AG04449 (cell line): ENCODE measurements at regions not wholly inside any gene's neighbourhood (a gene's known extent, or its start where the extent isn't known, plus 50 kb on each side); places are given as distances from the start of the nearest gene placed in this dataset.

Experiments
- CTCF ChIA-PET: fragments of 350-600 bp; formaldehyde crosslinking; extraction: SDS; loops from one replicate; lab custom pipeline; 2021; ENCODE audit warnings: antibody characterized with exemption; lab: Yijun Ruan, JAX
- POLR2A ChIA-PET: fragments of 400-600, 350-600 bp; formaldehyde crosslinking; extraction: SDS; loops from one replicate; lab custom pipeline; 2020; ENCODE audit warnings: antibody characterized with exemption, inconsistent platforms; lab: Yijun Ruan, JAX
- DNase-seq: peaks from one replicate; pipeline ENCODE4 v3.0.0-alpha.2; 2010; ENCODE audit warnings: low read depth, low spot score
- H3K4me3 ChIP-seq: 2 replicates; pipeline ENCODE4 v1.5.1; 2011; ENCODE audit warnings: low read depth, mild to moderate bottlenecking, control low read depth, low read length
- CTCF ChIP-seq: IDR thresholded peaks from one replicate; pipeline ENCODE4 v1.5.1; 2011; ENCODE audit warnings: mild to moderate bottlenecking, moderate library complexity, low read length, control low read depth, inconsistent platforms; ENCODE audit not compliant: insufficient read depth; ENCODE audit errors: missing control alignments

- ChIA-PET POLR2A (no interaction called here), CTCF (no interaction called here)
- TF ChIP-seq CTCF = no peak
- no peak for DNase-seq
- no peak overlapping the region for H3K4me3 ChIP-seq
These were observed 77.8 kb downstream of the RWDD3 start for GRCh38 chr1:95311762-95312161.

- no peak for TF ChIP-seq CTCF
- ChIA-PET CTCF (no interaction called here), POLR2A (no interaction called here)
- DNase-seq = no peak
- H3K4me3 ChIP-seq = no peak overlapping the region
These were observed 78.2 kb downstream of the RWDD3 start for GRCh38 chr1:95312181-95312580.

GRCh38 chr1:95313527-95313926, 79.5 kb downstream of the RWDD3 start:
- H3K4me3 ChIP-seq = no peak overlapping the region
- TF ChIP-seq CTCF = no peak
- DNase-seq = no peak
- ChIA-PET POLR2A (no interaction called here), CTCF (no interaction called here)

GRCh38 chr1:95321531-95321930, 87.5 kb downstream of the RWDD3 start:
- TF ChIP-seq CTCF = no peak
- CTCF ChIA-PET = no interaction called here
- no peak for DNase-seq
- no peak overlapping the region for H3K4me3 ChIP-seq
- POLR2A ChIA-PET = no interaction called here

GRCh38 chr1:95323123-95323522, 89.1 kb downstream of the RWDD3 start:
- CTCF ChIA-PET = no interaction called here
- DNase-seq = no peak

GRCh38 chr1:95325349-95325748, 91.3 kb downstream of the RWDD3 start:
- ChIA-PET CTCF (no interaction called here), POLR2A (no interaction called here)
- no peak for DNase-seq
- H3K4me3 ChIP-seq = no peak overlapping the region
- no peak for TF ChIP-seq CTCF

More at GRCh38 chr1:95323123-95323522, 89.1 kb downstream of the RWDD3 start:
- POLR2A ChIA-PET = no interaction called here
- H3K4me3 ChIP-seq = no peak overlapping the region
- TF ChIP-seq CTCF = no peak
